Chondrocyte (in vitro differentiated cells): ENCODE measurements at regions not wholly inside any gene's neighbourhood (a gene's known extent, or its start where the extent isn't known, plus 50 kb on each side); places are given as distances from the start of the nearest gene placed in this dataset.

Experiments
- DNase-seq: peaks from one replicate; pipeline ENCODE4 v3.0.0; 2021; ENCODE audit warnings: mixed read lengths, low spot score
- H3K27ac Mint-ChIP-seq: one replicate; pipeline ENCODE4 v1.8.0; 2021; ENCODE audit warnings: mild to moderate bottlenecking, moderate library complexity, mixed read lengths; ENCODE audit not compliant: unreplicated experiment
- H3K27me3 Mint-ChIP-seq: 2 replicates; pipeline ENCODE4 v1.8.0; 2021; ENCODE audit warnings: low read depth, mixed read lengths
- H3K36me3 Mint-ChIP-seq: 2 replicates; pipeline ENCODE4 v1.8.0; 2021; ENCODE audit warnings: low read depth, mixed read lengths
- H3K4me1 Mint-ChIP-seq: 2 replicates; pipeline ENCODE4 v1.8.0; 2021; ENCODE audit warnings: low read depth, mild to moderate bottlenecking, mixed read lengths
- H3K4me3 Mint-ChIP-seq: one replicate; pipeline ENCODE4 v1.8.0; 2021; ENCODE audit warnings: mild to moderate bottlenecking, moderate library complexity, mixed read lengths; ENCODE audit not compliant: unreplicated experiment
- H3K9me3 Mint-ChIP-seq: 2 replicates; pipeline ENCODE4 v1.8.0; 2021; ENCODE audit warnings: low read depth, mixed read lengths
- TF ChIP-seq, protein P1 (sequence below): fragments of 200-600 bp; sonication (generic); IDR thresholded peaks from 2 replicates; pipeline ENCODE4 v1.5.0; 2021; ENCODE audit warnings: antibody characterized with exemption, mild to moderate bottlenecking, moderate library complexity

DNA sequence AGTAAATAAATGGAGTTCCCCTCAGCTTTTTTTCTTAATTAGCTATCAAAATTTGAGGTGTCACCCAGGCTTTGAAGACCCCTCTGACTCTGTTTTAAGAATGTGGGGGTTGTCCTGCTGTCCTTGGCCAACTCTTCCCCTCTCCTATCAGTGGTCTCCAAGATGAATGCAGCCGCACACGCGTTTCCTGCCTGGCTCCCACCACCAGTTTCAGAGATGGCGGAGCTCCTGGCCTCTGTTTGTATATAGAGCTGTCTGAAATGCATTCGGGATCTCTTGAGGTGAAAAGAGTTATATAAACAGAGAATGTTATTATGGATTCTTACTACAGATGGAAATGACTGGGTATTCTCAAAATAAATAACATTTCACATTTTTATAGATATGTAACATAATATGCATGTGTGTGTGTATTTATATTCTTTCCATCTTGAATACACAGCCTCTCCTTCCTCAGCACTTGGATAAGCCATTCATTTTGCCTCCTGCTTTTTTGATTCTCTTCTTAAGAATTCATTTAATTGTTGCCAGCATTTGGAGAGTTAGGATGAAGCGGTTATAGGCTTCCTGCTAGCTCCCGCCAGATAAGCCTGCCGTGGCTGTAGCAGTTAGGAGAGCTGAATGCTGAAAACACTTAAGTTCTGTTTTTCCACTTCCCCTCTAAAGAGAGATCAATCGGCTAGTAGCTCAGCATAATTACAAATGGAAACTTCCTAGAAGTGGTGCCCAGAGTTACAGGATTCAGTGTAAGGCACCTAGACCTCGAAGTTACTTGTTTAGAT is 659.3 kb upstream of the FANCL start:
- H3K9me3 Mint-ChIP-seq: no peaks in the 10 kb centered on the region
- peak overlapping the region; percentile 86 for H3K27ac Mint-ChIP-seq
- peaks cover 55% of the 10 kb centered on the region for H3K4me1 Mint-ChIP-seq
- TF ChIP-seq, protein P1, sequence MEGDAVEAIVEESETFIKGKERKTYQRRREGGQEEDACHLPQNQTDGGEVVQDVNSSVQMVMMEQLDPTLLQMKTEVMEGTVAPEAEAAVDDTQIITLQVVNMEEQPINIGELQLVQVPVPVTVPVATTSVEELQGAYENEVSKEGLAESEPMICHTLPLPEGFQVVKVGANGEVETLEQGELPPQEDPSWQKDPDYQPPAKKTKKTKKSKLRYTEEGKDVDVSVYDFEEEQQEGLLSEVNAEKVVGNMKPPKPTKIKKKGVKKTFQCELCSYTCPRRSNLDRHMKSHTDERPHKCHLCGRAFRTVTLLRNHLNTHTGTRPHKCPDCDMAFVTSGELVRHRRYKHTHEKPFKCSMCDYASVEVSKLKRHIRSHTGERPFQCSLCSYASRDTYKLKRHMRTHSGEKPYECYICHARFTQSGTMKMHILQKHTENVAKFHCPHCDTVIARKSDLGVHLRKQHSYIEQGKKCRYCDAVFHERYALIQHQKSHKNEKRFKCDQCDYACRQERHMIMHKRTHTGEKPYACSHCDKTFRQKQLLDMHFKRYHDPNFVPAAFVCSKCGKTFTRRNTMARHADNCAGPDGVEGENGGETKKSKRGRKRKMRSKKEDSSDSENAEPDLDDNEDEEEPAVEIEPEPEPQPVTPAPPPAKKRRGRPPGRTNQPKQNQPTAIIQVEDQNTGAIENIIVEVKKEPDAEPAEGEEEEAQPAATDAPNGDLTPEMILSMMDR: no peak
- no peak overlapping the region for H3K4me3 Mint-ChIP-seq
- H3K27me3 Mint-ChIP-seq: no peaks in the 10 kb centered on the region
- DNase-seq: no peak
- H3K36me3 Mint-ChIP-seq: no peaks in the 10 kb centered on the region

DNA sequence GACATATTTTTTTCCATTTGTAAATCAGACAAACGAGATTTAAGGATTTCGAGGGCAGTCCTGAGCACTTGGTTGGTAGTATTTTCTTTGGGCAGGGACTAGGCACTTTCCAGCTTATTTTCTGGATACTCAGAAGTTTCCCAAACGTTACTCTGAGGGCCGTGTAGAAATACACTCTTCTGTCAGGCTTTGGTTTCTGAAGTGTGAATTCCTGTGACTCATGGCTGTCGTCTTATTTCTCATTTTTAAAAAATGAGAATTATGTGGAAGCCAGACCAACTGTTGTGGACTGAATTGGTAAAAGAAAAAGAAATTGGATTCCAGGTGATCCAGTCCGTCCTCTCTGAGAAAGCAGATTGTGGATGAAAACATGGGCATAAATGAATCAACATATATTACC is 658.6 kb upstream of the FANCL start:
- H3K27me3 Mint-ChIP-seq: no peaks in the 10 kb centered on the region
- H3K9me3 Mint-ChIP-seq: no peaks in the 10 kb centered on the region
- no peaks in the 10 kb centered on the region for H3K36me3 Mint-ChIP-seq
- TF ChIP-seq, protein P1: no peak
- peaks cover 61% of the 10 kb centered on the region for H3K4me1 Mint-ChIP-seq
- peak overlapping the region; percentile 86 for H3K27ac Mint-ChIP-seq
- no peak overlapping the region for H3K4me3 Mint-ChIP-seq
- no peak for DNase-seq

DNA sequence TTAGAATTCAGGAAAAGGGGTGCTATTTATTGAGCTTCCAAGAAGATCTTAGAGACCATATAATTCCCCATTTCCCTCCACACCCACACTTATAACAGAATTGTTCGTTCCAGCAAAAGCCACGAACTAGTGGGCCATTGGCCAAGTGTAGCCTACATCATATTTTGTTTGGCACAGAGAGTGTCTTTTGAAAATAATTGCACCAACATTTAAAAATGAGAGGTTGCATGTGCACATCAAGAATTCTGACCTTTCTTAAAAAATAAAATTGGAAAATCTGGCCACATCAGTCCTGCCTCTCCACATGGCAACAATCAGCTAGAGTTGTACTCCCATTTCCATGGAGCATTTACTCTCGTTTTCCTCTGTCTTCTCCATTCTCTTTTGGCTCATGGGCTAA is 655.5 kb upstream of the FANCL start:
- TF ChIP-seq, protein P1: no peak
- H3K4me3 Mint-ChIP-seq: no peak overlapping the region
- H3K4me1 Mint-ChIP-seq: peaks cover 67% of the 10 kb centered on the region
- H3K9me3 Mint-ChIP-seq: no peaks in the 10 kb centered on the region
- no peaks in the 10 kb centered on the region for H3K27me3 Mint-ChIP-seq
- peak overlapping the region; percentile 19 for H3K27ac Mint-ChIP-seq
- no peak for DNase-seq
- no peaks in the 10 kb centered on the region for H3K36me3 Mint-ChIP-seq

DNA sequence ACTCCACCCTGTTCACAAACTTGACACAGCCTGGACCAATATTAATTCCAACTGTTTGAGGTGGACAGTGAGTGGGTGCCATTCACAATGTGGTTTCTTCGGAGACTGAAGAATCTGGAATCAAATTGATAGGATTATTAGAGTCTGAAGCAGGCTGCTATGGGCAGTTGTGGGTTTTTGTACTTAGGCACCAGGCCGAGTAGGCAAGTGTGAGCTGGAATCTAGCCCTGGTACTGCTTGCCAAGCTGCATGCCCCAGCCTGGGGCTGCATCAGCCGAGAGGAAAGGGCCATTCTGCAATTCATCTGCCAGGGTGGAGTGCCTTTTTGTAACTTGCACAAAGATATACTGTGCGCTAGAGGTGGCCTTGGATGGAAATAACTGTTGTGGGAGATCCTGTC is 654.7 kb upstream of the FANCL start:
- H3K4me1 Mint-ChIP-seq: peaks cover 67% of the 10 kb centered on the region

DNA sequence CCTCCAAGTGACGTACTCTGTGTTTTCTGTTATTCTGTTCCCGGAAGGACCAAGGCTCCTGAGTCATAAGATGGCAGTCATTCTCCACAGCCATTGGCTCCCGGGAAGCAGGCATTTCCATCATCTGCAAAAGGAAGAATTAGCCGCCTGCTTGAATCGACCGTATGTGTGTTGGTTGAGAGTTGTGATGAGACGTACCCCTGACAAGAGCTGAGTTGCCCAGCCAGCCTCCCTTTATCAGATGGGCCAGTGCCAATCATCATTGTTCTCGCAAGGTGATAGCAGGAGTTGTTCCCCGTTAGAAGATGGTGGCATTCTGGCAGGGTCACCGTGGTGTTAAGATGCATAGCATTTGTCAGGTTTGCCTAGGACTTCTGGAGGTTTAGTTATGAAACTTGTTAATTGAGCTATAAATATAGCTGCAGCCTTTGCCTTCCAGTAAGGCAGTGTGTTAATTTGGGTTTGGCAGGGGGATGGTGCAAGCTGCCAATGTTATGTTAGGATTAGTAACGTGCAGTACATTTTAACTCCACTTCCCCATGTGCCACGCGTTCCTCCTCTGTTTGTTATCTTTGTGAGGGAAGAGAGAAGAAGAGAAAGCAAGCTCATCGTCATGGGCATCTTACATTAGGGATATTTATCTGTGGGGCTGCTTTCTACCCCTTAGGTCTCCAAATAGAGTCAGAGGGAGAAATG is 652.7 kb upstream of the FANCL start:
- no peaks in the 10 kb centered on the region for H3K9me3 Mint-ChIP-seq
- peaks cover 48% of the 10 kb centered on the region for H3K4me1 Mint-ChIP-seq
- H3K36me3 Mint-ChIP-seq: no peaks in the 10 kb centered on the region
- H3K4me3 Mint-ChIP-seq: no peak overlapping the region
- no peak overlapping the region for H3K27ac Mint-ChIP-seq
- DNase-seq: no peak
- TF ChIP-seq, protein P1: no peak
- H3K27me3 Mint-ChIP-seq: no peaks in the 10 kb centered on the region

More for the DNA sequence above, 654.7 kb upstream of the FANCL start:
- no peak overlapping the region for H3K27ac Mint-ChIP-seq
- DNase-seq: no peak
- TF ChIP-seq, protein P1: no peak
- H3K27me3 Mint-ChIP-seq: no peaks in the 10 kb centered on the region
- no peaks in the 10 kb centered on the region for H3K9me3 Mint-ChIP-seq
- H3K4me3 Mint-ChIP-seq: no peak overlapping the region
- H3K36me3 Mint-ChIP-seq: no peaks in the 10 kb centered on the region
